ENCODE measurements at regions not wholly inside any gene's neighbourhood (a gene's known extent, or its start where the extent isn't known, plus 50 kb on each side); places are given as distances from the start of the nearest gene placed in this dataset.

GRCh38 chr7:106599343-106599698 is 61.6 kb downstream of the CCDC71L start:
- TF ChIP-seq POLR2A (IDR thresholded peaks at IDR 0.05) (no peak), CTCF (IDR thresholded peaks at IDR 0.05) (no peak)
